ENCODE measurements at regions not wholly inside any gene's neighbourhood (a gene's known extent, or its start where the extent isn't known, plus 50 kb on each side); places are given as distances from the start of the nearest gene placed in this dataset.

DNA sequence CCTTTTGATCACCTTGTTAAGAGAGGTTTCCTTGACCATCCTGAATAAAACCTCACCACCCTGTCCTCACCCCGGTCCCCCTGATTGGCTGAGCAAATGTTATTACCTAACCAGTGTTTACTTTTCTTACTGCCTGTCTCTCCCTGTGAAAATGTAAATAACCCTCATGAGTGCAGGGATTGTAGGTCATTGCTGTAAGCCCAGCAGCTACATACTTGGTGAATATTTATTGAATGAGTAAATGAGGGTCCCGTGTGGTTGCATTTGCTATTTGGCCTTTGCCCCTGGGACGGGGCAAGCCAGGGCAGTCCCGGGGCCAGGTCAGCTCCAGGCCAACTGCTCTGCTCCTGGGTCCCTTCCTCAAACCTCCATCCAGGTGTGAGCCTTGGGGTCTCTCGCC lies 55.5 kb upstream of the CLCN4 start (continued):
- TF ChIP-seq SNAPC5 (CRISPR knock-in tag; IDR thresholded peaks at IDR 0.05; ENCODE audit: borderline replicate concordance), result no peak
- no peak for TF ChIP-seq NONO (IDR thresholded peaks at IDR 0.05)
- TF ChIP-seq NONO (CRISPR knock-in tag; conservative IDR thresholded peaks at IDR 0.05), result no peak
- no peak for TF ChIP-seq HBP1 (CRISPR knock-in tag; IDR thresholded peaks at IDR 0.05; ENCODE audit: low read depth)
- TF ChIP-seq ZNF616 (CRISPR knock-in tag; IDR thresholded peaks at IDR 0.05; ENCODE audit: low read depth), result no peak
- TF ChIP-seq NCOR1 (IDR thresholded peaks at IDR 0.05; ENCODE audit: borderline replicate concordance, low read length), result peak; percentile 77; the same call in 1 of the 2 replicates
- no peak for TF ChIP-seq CAMTA2 (CRISPR knock-in tag; IDR thresholded peaks at IDR 0.05; ENCODE audit: borderline replicate concordance)
- 0 out of 2 replicates have a peak, but pooled peaks have one; percentile 57 for TF ChIP-seq ZNF746 (CRISPR knock-in tag; IDR thresholded peaks at IDR 0.05)
- 0 out of 2 replicates have a peak, but pooled peaks have one; percentile 42 for TF ChIP-seq ZNF441 (CRISPR knock-in tag; IDR thresholded peaks at IDR 0.05; ENCODE audit: borderline replicate concordance)
- TF ChIP-seq RELA (CRISPR knock-in tag; IDR thresholded peaks at IDR 0.05), result no peak
- TF ChIP-seq MAFK (conservative IDR thresholded peaks at IDR 0.05 in 1 of 2, IDR thresholded peaks at IDR 0.05 in 1 of 2; ENCODE audit: low read length in 2 of 2), result no peak
- TF ChIP-seq MEF2D (CRISPR knock-in tag; IDR thresholded peaks at IDR 0.05), result peak; percentile 75
- TF ChIP-seq SP140L (CRISPR knock-in tag; IDR thresholded peaks at IDR 0.05; ENCODE audit: borderline replicate concordance), result no peak
- TF ChIP-seq ZNF766 (CRISPR knock-in tag; IDR thresholded peaks at IDR 0.05; ENCODE audit: borderline replicate concordance), result no peak
- no peak for TF ChIP-seq XBP1 (CRISPR knock-in tag; IDR thresholded peaks at IDR 0.05)
- peak; percentile 44; the same call in 1 of the 2 replicates for TF ChIP-seq CEBPB (IDR thresholded peaks at IDR 0.05; ENCODE audit: borderline replicate concordance, low read depth, low read length)
- TF ChIP-seq MTA1 (CRISPR knock-in tag; IDR thresholded peaks at IDR 0.05; ENCODE audit: borderline replicate concordance), result peak; percentile 67; the same call in 1 of the 2 replicates
- TF ChIP-seq ATF1 (CRISPR knock-in tag; IDR thresholded peaks at IDR 0.05), result no peak
- no peak for TF ChIP-seq KDM2A (CRISPR knock-in tag; IDR thresholded peaks at IDR 0.05; ENCODE audit: borderline replicate concordance, low read depth)
- TF ChIP-seq IRX3 (CRISPR knock-in tag; IDR thresholded peaks at IDR 0.05; ENCODE audit: borderline replicate concordance, low read depth), result no peak
- peak; percentile 57; the same call in 1 of the 2 replicates for TF ChIP-seq SMYD3 (CRISPR knock-in tag; IDR thresholded peaks at IDR 0.05)
- no peak for TF ChIP-seq ZNF451 (CRISPR knock-in tag; IDR thresholded peaks at IDR 0.05)
- TF ChIP-seq ZNF629 (CRISPR knock-in tag; conservative IDR thresholded peaks at IDR 0.05), result no peak
- no peak for TF ChIP-seq ZNF644 (CRISPR knock-in tag; IDR thresholded peaks at IDR 0.05; ENCODE audit: low read depth)
- peak; percentile 95 for TF ChIP-seq RXRB (CRISPR knock-in tag; IDR thresholded peaks at IDR 0.05; ENCODE audit: borderline replicate concordance)
- TF ChIP-seq TARDBP (CRISPR knock-in tag; IDR thresholded peaks at IDR 0.05), result peak; percentile 78
- peak; percentile 91 for TF ChIP-seq NR2F6 (IDR thresholded peaks at IDR 0.05)
- peak; percentile 89 for TF ChIP-seq NR2F6 (CRISPR knock-in tag; IDR thresholded peaks at IDR 0.05)
- TF ChIP-seq ZBTB42 (CRISPR knock-in tag; IDR thresholded peaks at IDR 0.05), result no peak
- no peak for TF ChIP-seq ZUFSP (CRISPR knock-in tag; IDR thresholded peaks at IDR 0.05; ENCODE audit: borderline replicate concordance)
- TF ChIP-seq ZNF580 (CRISPR knock-in tag; IDR thresholded peaks at IDR 0.05; ENCODE audit: borderline replicate concordance, low read depth), result no peak
- no peak for TF ChIP-seq HOXA5 (CRISPR knock-in tag; IDR thresholded peaks at IDR 0.05)
